Gastroesophageal sphincter (tissue), 4 donors: ENCODE measurements at regions not wholly inside any gene's neighbourhood (a gene's known extent, or its start where the extent isn't known, plus 50 kb on each side); places are given as distances from the start of the nearest gene placed in this dataset.
"Not testable (repeated sequence)": the region's sequence is repeated elsewhere in the genome, so short reads cannot be mapped to it uniquely, and the experiment has no call there.

Experiments
- ATAC-seq: fragments of 150-250 bp; one replicate; pipeline ENCODE4 v1.9.1; 2016; ENCODE audit warnings: mild to moderate bottlenecking, moderate library complexity
- H3K27ac ChIP-seq, 4 donors: fragments of 200-600 bp; sonication (generic) in 3 of 4; 1 replicate in 3 of 4; 2 replicates in 1 of 4; pipeline ENCODE4 v1.5.1; 2016 to 2019
- H3K27me3 ChIP-seq: fragments of 200-600 bp; sonication (generic); one replicate; pipeline ENCODE4 v1.5.1; 2019
- H3K36me3 ChIP-seq, 2 donors: fragments of 200-600 bp; sonication (generic); one replicate each; pipeline ENCODE4 v1.5.1; 2019; ENCODE audit warnings: control low read depth in 1 of 2
- H3K4me1 ChIP-seq, 3 donors: fragments of 200-600 bp; sonication (generic); 1 replicate in 2 of 3; 2 replicates in 1 of 3; pipeline ENCODE4 v1.5.1; 2016 to 2019; ENCODE audit warnings: control low read depth in 2 of 3
- H3K4me3 ChIP-seq, 2 donors: fragments of 200-600 bp; sonication (generic); one replicate each; pipeline ENCODE4 v1.5.1; 2019; ENCODE audit warnings: mild to moderate bottlenecking in 1 of 2, moderate library complexity in 1 of 2
- H3K9me3 ChIP-seq, 3 donors: fragments of 200-600 bp; sonication (generic); one replicate each; pipeline ENCODE4 v1.5.1; 2017 to 2019; ENCODE audit warnings: control low read depth in 2 of 3
- CTCF ChIP-seq, 4 experiments: fragments of 200-600 bp in 2 of 4; fragments of 450-650 bp in 2 of 4; sonication (generic) in 1 of 4; IDR thresholded peaks; one replicate each; pipeline ENCODE4 v1.5.1; 2017 to 2019; ENCODE audit warnings: antibody characterized with exemption in 4 of 4, mild to moderate bottlenecking in 2 of 4, moderate library complexity in 2 of 4
- EP300 ChIP-seq: sonication (generic); formaldehyde crosslinking; IDR thresholded peaks from one replicate; pipeline ENCODE4 v1.6.1; 2017; ENCODE audit warnings: antibody characterized with exemption, mild to moderate bottlenecking
- POLR2A ChIP-seq, 2 donors: fragments of 450-650 bp; IDR thresholded peaks; one replicate each; pipeline ENCODE4 v1.6.1; 2017; ENCODE audit warnings: antibody characterized with exemption in 2 of 2, mild to moderate bottlenecking in 2 of 2, moderate library complexity in 1 of 2
- POLR2AphosphoS5 ChIP-seq: sonication (generic); formaldehyde crosslinking; IDR thresholded peaks from one replicate; pipeline ENCODE4 v1.6.1; 2017; ENCODE audit warnings: antibody characterized with exemption
- WGBS, 2 donors: methylation state at CpG; one replicate each; pipeline ENCODE4 v1.1.5; 2018; ENCODE audit warnings: low coverage in 1 of 2; 5-methylcytosine and 5-hydroxymethylcytosine counted together

DNA sequence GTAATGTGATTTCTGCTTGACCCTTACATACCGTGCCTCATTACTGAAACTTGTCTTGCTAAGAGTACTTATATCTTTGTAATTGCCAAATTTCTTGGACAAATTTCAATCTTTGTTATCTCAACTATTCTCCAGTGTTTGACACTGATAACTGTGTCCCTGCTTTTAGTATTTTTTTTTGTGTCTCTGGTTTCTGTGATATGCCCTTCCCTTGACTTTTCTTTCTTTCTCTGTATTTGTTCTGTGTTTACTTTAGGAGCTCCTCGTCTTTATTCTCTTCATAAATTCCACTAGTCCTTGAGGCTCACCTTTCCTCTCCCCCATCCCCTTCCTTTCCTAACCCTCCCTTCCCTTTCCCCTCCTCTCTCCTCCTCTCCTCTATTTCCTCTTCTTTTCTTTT is 123.7 kb upstream of the FBXL17 start:
- Histone ChIP-seq H3K27me3 (no peaks in the 10 kb centered on the region), H3K9me3 (peaks cover 0 to 10% (median 0%) of the 10 kb centered on the region in 3 donors), H3K27ac (no peak overlapping the region), H3K36me3 (no peaks in the 10 kb centered on the region), H3K4me1 (no peaks in the 10 kb centered on the region), H3K4me3 (no peak overlapping the region)
- ATAC-seq = no peak
- WGBS, 2 donors = 62 to 69% methylated on average over 2 of the region's 2 CpGs
- TF ChIP-seq EP300 (no peak), POLR2AphosphoS5 (no peak), POLR2A (IDR thresholded peaks at IDR 0.05) (no peak), CTCF (IDR thresholded peaks at IDR 0.05) (no peak)

DNA sequence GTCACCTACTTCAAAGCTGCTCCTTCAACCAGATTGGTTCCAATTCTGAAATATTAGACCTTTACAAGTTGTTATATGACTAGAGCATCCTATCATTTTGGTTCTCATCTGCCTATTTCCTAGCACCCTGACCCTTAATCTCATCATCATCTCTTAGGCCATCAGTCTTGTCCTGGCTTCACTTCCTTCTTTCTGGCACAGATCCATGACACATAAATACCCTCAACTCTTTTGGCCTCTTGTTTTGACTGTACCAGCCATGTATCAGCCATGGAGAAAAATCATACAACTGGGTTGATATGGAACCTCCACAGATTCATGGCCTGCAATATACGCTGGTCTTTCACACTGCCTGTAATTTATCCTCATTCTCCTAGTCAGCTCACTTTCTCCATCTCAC is 123.1 kb upstream of the FBXL17 start:
- H3K4me1 ChIP-seq = no peaks in the 10 kb centered on the region
- no peak for ATAC-seq
- no peaks in the 10 kb centered on the region for H3K36me3 ChIP-seq
- H3K27ac ChIP-seq = no peak overlapping the region
- H3K27me3 ChIP-seq = no peaks in the 10 kb centered on the region
- H3K4me3 ChIP-seq = no peak overlapping the region
- peaks cover 0 to 16% (median 0%) of the 10 kb centered on the region in 3 donors for H3K9me3 ChIP-seq
- TF ChIP-seq POLR2AphosphoS5 (no peak), CTCF (IDR thresholded peaks at IDR 0.05) (no peak), EP300 (no peak), POLR2A (IDR thresholded peaks at IDR 0.05) (no peak)
- 100% methylated on average over 1 of the region's 1 CpG; no CpG with 5 or more reads in 1 of the 2 donors for WGBS, 2 donors

- no peaks in the 10 kb centered on the region for H3K27me3 ChIP-seq
- H3K27ac ChIP-seq = no peak overlapping the region
- no peaks in the 10 kb centered on the region for H3K4me1 ChIP-seq
- no peak overlapping the region for H3K4me3 ChIP-seq
- no peaks in the 10 kb centered on the region for H3K36me3 ChIP-seq
- no peak for TF ChIP-seq CTCF (IDR thresholded peaks at IDR 0.05)
- TF ChIP-seq POLR2AphosphoS5 = no peak
- no peak for TF ChIP-seq EP300
- TF ChIP-seq POLR2A (IDR thresholded peaks at IDR 0.05) = no peak
- ATAC-seq = no peak
- H3K9me3 ChIP-seq = peaks cover 0 to 22% (median 0%) of the 10 kb centered on the region in 3 donors
- 55 to 71% methylated on average over 2 of the region's 2 CpGs for WGBS, 2 donors
These were observed 122.1 kb upstream of the FBXL17 start for GRCh38 chr5:108503986-108504385.

DNA sequence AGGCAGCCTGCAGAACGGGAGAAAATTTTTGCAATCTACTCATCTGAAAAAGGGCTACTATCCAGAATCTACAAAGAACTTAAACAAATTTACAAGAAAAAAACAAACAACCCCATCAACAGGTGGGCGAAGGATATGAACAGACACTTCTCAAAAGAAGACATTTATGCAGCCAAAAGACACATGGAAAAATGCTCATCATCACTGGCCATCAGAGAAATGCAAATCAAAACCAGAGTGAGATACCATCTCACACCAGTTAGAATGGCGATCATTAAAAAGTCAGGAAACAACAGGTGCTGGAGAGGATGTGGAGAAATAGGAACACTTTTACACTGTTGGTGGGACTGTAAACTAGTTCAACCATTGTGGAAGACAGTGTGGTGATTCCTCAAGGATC is 113.7 kb upstream of the FBXL17 start:
- H3K4me1 ChIP-seq, H3K27ac ChIP-seq, ATAC-seq, H3K27me3 ChIP-seq, H3K36me3 ChIP-seq, H3K4me3 ChIP-seq: not testable (repeated sequence)
- H3K9me3 ChIP-seq = peaks cover 0 to 12% (median 0%) of the 10 kb centered on the region in 3 donors
- WGBS, 2 donors = 88% methylated on average over 3 of the region's 3 CpGs; no CpG with 5 or more reads in 1 of the 2 donors

DNA sequence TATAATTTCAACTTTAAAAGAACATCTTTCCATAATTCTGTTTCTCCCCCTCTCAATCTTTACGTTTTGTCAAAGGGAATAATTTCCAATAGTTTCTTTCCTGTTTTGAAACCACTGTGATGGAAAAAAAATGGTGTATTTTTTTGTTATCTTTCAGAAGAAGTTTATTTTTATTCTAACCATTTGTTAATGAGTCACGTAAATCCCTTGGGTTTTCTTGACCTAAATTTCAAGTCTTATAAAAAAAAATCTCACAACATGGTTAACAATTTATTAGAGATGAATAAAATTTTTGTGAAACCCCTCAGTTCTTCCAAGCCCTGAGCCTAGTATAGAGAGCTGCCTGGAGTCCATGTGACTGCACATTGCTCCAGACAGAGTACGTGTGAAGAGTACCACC is 106.1 kb upstream of the FBXL17 start:
- ATAC-seq = no peak
- WGBS, 2 donors = 38 to 56% methylated on average over 2 to 3 of the region's 3 CpGs
- no peak overlapping the region for H3K27ac ChIP-seq
- TF ChIP-seq POLR2AphosphoS5 (no peak), POLR2A (IDR thresholded peaks at IDR 0.05) (no peak), CTCF (IDR thresholded peaks at IDR 0.05) (no peak), EP300 (no peak)
- H3K4me3 ChIP-seq = no peak overlapping the region
- H3K27me3 ChIP-seq = no peaks in the 10 kb centered on the region
- no peaks in the 10 kb centered on the region for H3K4me1 ChIP-seq
- H3K36me3 ChIP-seq = no peaks in the 10 kb centered on the region
- H3K9me3 ChIP-seq = no peaks in the 10 kb centered on the region
